Fibroblast of lung (primary cell): ENCODE measurements at regions not wholly inside any gene's neighbourhood (a gene's known extent, or its start where the extent isn't known, plus 50 kb on each side); places are given as distances from the start of the nearest gene placed in this dataset.

ENCODE experiments used
- DNase-seq, 2 donors: peaks; one replicate each; pipeline versions ENCODE4 v3.0.0 to v3.0.0-alpha.2; 2010; ENCODE audit warnings: low read depth in 2 of 2
- H2AFZ ChIP-seq: 2 replicates; pipeline ENCODE4 v1.5.1; 2012; ENCODE audit warnings: low read length, control low read depth, inconsistent platforms
- H3K27ac ChIP-seq: 2 replicates; pipeline ENCODE4 v1.5.1; 2011; ENCODE audit warnings: low read length, control low read depth; ENCODE audit not compliant: insufficient read depth
- H3K27me3 ChIP-seq: 2 replicates; pipeline ENCODE4 v1.5.1; 2011; ENCODE audit warnings: mild to moderate bottlenecking, low read length; ENCODE audit not compliant: control insufficient read depth, insufficient read depth
- H3K36me3 ChIP-seq: 2 replicates; pipeline ENCODE4 v1.5.1; 2011; ENCODE audit warnings: low read length; ENCODE audit not compliant: control insufficient read depth, insufficient read depth
- H3K4me1 ChIP-seq: 2 replicates; pipeline ENCODE4 v1.5.1; 2011; ENCODE audit warnings: low read length; ENCODE audit not compliant: control insufficient read depth, insufficient read depth; ENCODE audit errors: extremely low read depth
- H3K4me2 ChIP-seq: 2 replicates; pipeline ENCODE4 v1.5.1; 2011; ENCODE audit warnings: low read length, control low read depth; ENCODE audit not compliant: insufficient read depth; ENCODE audit errors: extremely low read depth
- H3K4me3 ChIP-seq, 4 experiments: fragments of 200-600 bp in 1 of 4; sonication (generic) in 1 of 4; replicated peaks in 1 of 4; 2 replicates each; pipeline ENCODE4 v1.5.1; 2011 to 2016; ENCODE audit warnings: low read length in 4 of 4, low read depth in 3 of 4, mild to moderate bottlenecking in 3 of 4, control low read depth in 2 of 4, inconsistent platforms in 1 of 4, mixed read lengths in 1 of 4; ENCODE audit not compliant: insufficient read depth in 1 of 4; ENCODE audit errors: control extremely low read depth in 1 of 4
- H3K79me2 ChIP-seq: 2 replicates; pipeline ENCODE4 v1.5.1; 2012; ENCODE audit warnings: mild to moderate bottlenecking, low read length, inconsistent platforms; ENCODE audit not compliant: control insufficient read depth, insufficient read depth
- H3K9ac ChIP-seq: 2 replicates; pipeline ENCODE4 v1.5.1; 2011; ENCODE audit warnings: mild to moderate bottlenecking, low read length, control low read depth; ENCODE audit not compliant: insufficient read depth
- H3K9me3 ChIP-seq: 2 replicates; pipeline ENCODE4 v1.5.1; 2012; ENCODE audit warnings: low read depth, low read length; ENCODE audit not compliant: control insufficient read depth, insufficient read depth
- H4K20me1 ChIP-seq: 2 replicates; pipeline ENCODE4 v1.5.1; 2011; ENCODE audit warnings: low read length; ENCODE audit not compliant: control insufficient read depth, insufficient read depth; ENCODE audit errors: extremely low read depth
- CTCF ChIP-seq, 2 donors: IDR thresholded peaks in 1 of 2; conservative IDR thresholded peaks in 1 of 2; 1 replicate in 1 of 2; 2 replicates in 1 of 2; pipeline ENCODE4 v1.5.1; 2011 to 2012; ENCODE audit warnings: low read length in 2 of 2, control low read depth in 1 of 2, inconsistent platforms in 1 of 2, low read depth in 1 of 2, mild to moderate bottlenecking in 1 of 2
- EZH2 ChIP-seq: IDR thresholded peaks from 2 replicates; pipeline ENCODE4 v1.5.1; 2012; ENCODE audit warnings: low read length, control low read depth, mild to moderate bottlenecking; ENCODE audit errors: missing control alignments

GRCh38 chr3:182111967-182112366 is 400.2 kb downstream of the SOX2 start:
- no peaks in the 10 kb centered on the region for H3K27me3 ChIP-seq
- no peaks in the 10 kb centered on the region for H3K79me2 ChIP-seq
- no peak overlapping the region for H3K4me3 ChIP-seq
- no peaks in the 10 kb centered on the region for H3K9me3 ChIP-seq
- H4K20me1 ChIP-seq = no peaks in the 10 kb centered on the region
- H3K36me3 ChIP-seq = no peaks in the 10 kb centered on the region
- H2AFZ ChIP-seq = no peak overlapping the region
- TF ChIP-seq EZH2 (no peak), CTCF (conservative IDR thresholded peaks at IDR 0.05 in 1 of 2, IDR thresholded peaks at IDR 0.05 in 1 of 2; ENCODE audit: low read depth in 1 of 2, low read length in 2 of 2) (no peak)
- no peak for DNase-seq
- no peaks in the 10 kb centered on the region for H3K4me1 ChIP-seq
- no peak overlapping the region for H3K4me2 ChIP-seq
- no peak overlapping the region for H3K27ac ChIP-seq
- H3K9ac ChIP-seq = no peak overlapping the region

- H4K20me1 ChIP-seq = no peaks in the 10 kb centered on the region
- no peak overlapping the region for H3K9ac ChIP-seq
- no peak overlapping the region for H3K4me2 ChIP-seq
- peak in 1 of 2 donors; percentile 66 for DNase-seq
- no peak overlapping the region for H2AFZ ChIP-seq
- TF ChIP-seq CTCF (conservative IDR thresholded peaks at IDR 0.05 in 1 of 2, IDR thresholded peaks at IDR 0.05 in 1 of 2; ENCODE audit: low read depth in 1 of 2, low read length in 2 of 2) (no peak), EZH2 (no peak)
- no peak overlapping the region for H3K27ac ChIP-seq
- H3K4me3 ChIP-seq = no peak overlapping the region
- H3K9me3 ChIP-seq = no peaks in the 10 kb centered on the region
- H3K79me2 ChIP-seq = no peaks in the 10 kb centered on the region
- no peaks in the 10 kb centered on the region for H3K27me3 ChIP-seq
- no peaks in the 10 kb centered on the region for H3K4me1 ChIP-seq
- no peaks in the 10 kb centered on the region for H3K36me3 ChIP-seq
These were observed 403.7 kb downstream of the SOX2 start for GRCh38 chr3:182115328-182116015.

GRCh38 chr3:182116386-182116785 is 404.7 kb downstream of the SOX2 start:
- TF ChIP-seq EZH2 (no peak), CTCF (conservative IDR thresholded peaks at IDR 0.05 in 1 of 2, IDR thresholded peaks at IDR 0.05 in 1 of 2; ENCODE audit: low read depth in 1 of 2, low read length in 2 of 2) (no peak)
- DNase-seq = peak in 1 of 2 donors; percentile 74
- Histone ChIP-seq H3K4me3 (no peak overlapping the region), H3K9me3 (no peaks in the 10 kb centered on the region), H2AFZ (no peak overlapping the region), H3K9ac (no peak overlapping the region), H3K27me3 (no peaks in the 10 kb centered on the region), H3K79me2 (no peaks in the 10 kb centered on the region), H3K27ac (no peak overlapping the region), H3K4me1 (no peaks in the 10 kb centered on the region), H3K36me3 (no peaks in the 10 kb centered on the region), H3K4me2 (no peak overlapping the region), H4K20me1 (no peaks in the 10 kb centered on the region)
